Epithelial cell of proximal tubule (primary cell): ENCODE measurements at regions not wholly inside any gene's neighbourhood (a gene's known extent, or its start where the extent isn't known, plus 50 kb on each side); places are given as distances from the start of the nearest gene placed in this dataset.

Source experiments
- DNase-seq: peaks from one replicate; pipeline ENCODE4 v3.0.0-alpha.2; 2011; ENCODE audit warnings: low read depth
- H3K4me3 ChIP-seq: 2 replicates; pipeline ENCODE4 v1.5.1; 2011; ENCODE audit warnings: low read depth, mild to moderate bottlenecking, low read length
- CTCF ChIP-seq: conservative IDR thresholded peaks from 2 replicates; pipeline ENCODE4 v1.5.1; 2012; ENCODE audit warnings: low read depth, mild to moderate bottlenecking, low read length

DNA sequence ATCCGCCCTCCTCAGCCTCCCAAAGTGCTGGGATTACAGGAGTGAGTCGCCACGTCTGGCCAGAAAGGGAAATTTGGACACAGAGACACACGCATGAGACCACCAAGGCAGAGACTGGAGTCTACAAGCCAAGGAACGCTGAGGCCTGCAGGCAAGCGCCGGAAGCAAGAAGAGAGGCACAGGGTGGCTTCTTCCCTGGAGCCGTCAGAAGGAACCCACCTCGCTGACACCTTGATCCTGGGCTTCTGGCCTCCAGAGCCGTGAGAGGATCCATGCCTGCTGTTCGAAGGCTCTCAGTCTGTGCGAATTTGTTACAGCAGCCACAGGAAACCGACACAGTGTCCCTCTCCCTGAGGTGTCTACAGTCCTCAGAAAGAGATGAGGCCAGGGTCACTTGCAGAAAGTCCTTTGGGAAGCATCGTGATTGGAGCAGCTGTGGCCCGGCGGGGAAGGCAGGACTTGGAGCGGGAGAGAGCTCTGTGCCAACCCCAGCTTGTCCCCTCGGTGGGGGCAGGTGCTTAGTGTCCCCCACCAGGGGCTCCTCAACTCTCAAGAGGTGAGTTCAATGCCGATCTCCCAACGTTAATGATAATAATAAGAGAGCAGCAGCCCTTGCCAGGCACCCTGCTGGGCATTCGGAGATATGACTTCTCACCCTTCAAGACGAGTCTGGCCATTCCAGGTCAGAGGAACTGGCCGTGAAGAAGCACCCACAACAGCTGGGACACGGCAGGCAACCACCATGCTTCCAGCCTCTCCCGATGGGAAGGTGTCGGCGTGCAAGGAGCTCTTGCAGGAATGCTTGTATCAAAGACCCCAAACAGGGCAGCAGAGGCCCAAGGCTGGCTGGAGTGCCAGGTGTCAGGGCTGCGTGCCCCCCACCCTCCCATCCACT, 68.4 kb upstream of the TNRC6C start:
- TF ChIP-seq CTCF = no peak
- H3K4me3 ChIP-seq = no peak overlapping the region
- DNase-seq = no peak

GRCh38 chr17:77890771-77891170, 67.7 kb upstream of the TNRC6C start:
- TF ChIP-seq CTCF = no peak
- DNase-seq = no peak
- H3K4me3 ChIP-seq = no peak overlapping the region

DNA sequence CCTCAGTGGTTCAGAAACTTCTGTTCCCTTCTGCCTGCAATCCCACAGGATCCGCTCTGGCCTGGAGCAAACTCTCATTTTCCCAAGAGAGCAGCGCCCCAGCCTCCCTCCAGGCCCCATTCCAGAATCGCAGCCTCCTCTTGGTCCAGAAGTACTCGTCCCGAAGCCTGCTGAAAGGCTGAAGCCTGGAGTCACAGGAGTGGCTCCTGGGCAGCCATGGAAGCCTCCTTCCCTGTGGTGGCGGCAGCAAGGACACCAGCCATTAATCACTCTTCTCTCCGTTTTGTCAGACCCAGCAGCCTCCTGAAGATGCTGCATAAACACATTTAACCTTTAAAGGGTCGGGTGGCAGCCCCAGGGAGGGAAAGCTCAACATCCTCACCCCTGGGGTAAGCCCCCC, 66.9 kb upstream of the TNRC6C start:
- no peak for DNase-seq
- no peak for TF ChIP-seq CTCF
- no peak overlapping the region for H3K4me3 ChIP-seq

- TF ChIP-seq CTCF = no peak
- no peak for DNase-seq
- no peak overlapping the region for H3K4me3 ChIP-seq
These were observed 66.5 kb upstream of the TNRC6C start for GRCh38 chr17:77892031-77892430.

- no peak for DNase-seq
- no peak overlapping the region for H3K4me3 ChIP-seq
- peak; percentile 31 for TF ChIP-seq CTCF
These were observed 65.9 kb upstream of the TNRC6C start for GRCh38 chr17:77892469-77893143.

DNA sequence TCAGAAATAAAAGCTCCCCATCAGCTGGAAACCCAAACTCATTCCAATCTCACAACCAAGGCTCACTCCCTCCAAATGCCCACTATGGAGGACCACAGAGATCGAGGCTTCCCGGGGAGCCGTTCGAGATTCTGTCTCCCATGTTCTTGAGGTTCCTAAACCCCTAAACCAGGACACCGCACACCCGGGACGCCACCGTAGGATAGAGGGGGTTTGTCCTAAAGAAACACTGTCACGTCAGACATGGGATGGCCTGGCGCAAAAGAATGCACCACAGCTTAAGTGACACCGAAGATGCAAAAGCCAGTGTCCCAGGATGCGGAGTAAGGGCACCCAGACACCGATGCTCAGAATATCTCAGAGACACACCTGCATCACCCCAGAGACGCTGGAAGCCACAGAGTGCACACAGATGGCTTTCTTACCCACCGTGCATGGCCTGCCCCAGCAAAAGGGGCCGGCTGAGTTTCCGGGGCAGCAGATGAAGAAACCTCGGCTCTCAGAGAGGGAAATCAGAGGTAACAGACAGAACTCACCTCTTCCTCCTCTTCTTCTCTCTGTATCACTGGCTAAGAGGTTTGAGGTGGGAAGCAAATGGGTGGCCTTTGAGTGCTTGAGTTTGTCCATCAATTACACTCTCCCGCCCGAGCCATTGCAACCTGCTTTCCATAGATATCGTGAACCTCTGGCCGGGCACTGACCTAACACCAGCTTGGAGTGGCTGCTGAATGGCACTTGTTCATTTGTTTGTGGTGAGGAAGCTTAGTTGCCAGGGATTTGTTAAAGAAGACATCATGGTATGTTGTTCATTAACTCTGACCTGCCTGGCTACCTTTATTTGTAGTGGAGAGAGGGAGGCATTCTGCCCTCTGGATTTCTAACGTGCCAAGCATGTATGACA, 65.1 kb upstream of the TNRC6C start:
- no peak for TF ChIP-seq CTCF
- no peak overlapping the region for H3K4me3 ChIP-seq
- no peak for DNase-seq
